GM23248 (cell line): ENCODE measurements at regions not wholly inside any gene's neighbourhood (a gene's known extent, or its start where the extent isn't known, plus 50 kb on each side); places are given as distances from the start of the nearest gene placed in this dataset.

Source experiments
- EZH2 ChIP-seq: fragments of 200-600 bp; sonication (generic); IDR thresholded peaks from 2 replicates; pipeline ENCODE4 v1.6.1; 2018; ENCODE audit warnings: antibody characterized with exemption, mild to moderate bottlenecking; ENCODE audit not compliant: insufficient read depth, poor library complexity, severe bottlenecking
- EZH2phosphoT487 ChIP-seq: fragments of 200-600 bp; sonication (generic); IDR thresholded peaks from 2 replicates; pipeline ENCODE4 v1.6.1; 2018; ENCODE audit warnings: antibody characterized with exemption, moderate library complexity, mild to moderate bottlenecking, low read depth; ENCODE audit not compliant: insufficient read depth

DNA sequence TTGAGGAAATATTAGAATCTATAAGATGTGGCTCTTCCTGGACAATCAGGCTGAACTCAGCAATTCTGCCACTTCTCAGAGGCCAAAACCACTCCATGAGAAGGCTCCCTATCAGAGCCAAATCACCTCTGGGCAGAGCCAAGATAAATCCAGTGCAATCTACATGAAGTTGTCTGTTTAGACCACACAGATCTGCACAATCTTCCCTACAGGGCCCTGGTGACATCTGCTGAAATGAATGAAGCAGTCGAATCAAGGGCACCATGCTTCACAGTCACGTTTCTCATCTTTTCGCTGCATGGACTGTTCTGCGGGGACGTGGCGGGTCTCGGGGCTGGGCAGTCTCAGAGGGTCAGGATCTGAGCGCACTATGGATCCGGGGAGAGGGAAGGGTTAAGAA is 60.1 kb upstream of the CD93 start:
- TF ChIP-seq EZH2 (no peak), EZH2phosphoT487 (no peak)
